Esophagus squamous epithelium (tissue), 4 donors: ENCODE measurements at regions not wholly inside any gene's neighbourhood (a gene's known extent, or its start where the extent isn't known, plus 50 kb on each side); places are given as distances from the start of the nearest gene placed in this dataset.

ENCODE experiments used
- CTCF ChIP-seq, 6 experiments: fragments of 450-650 bp in 4 of 6; fragments of 200-600 bp in 2 of 6; sonication (generic) in 2 of 6; IDR thresholded peaks; one replicate each; pipeline ENCODE4 v1.5.1; 2016 to 2019; ENCODE audit warnings: antibody characterized with exemption in 6 of 6, mild to moderate bottlenecking in 4 of 6, moderate library complexity in 4 of 6
- POLR2A ChIP-seq, 4 donors: fragments of 450-650 bp; IDR thresholded peaks; one replicate each; pipeline ENCODE4 v1.6.1; 2017; ENCODE audit warnings: antibody characterized with exemption in 4 of 4, mild to moderate bottlenecking in 4 of 4, moderate library complexity in 3 of 4

GRCh38 chr15:79218588-79219200 is 63.8 kb upstream of the ANKRD34C start:
- TF ChIP-seq CTCF (IDR thresholded peaks at IDR 0.05), result peak in 1 of 6 experiments; percentile 25
- TF ChIP-seq POLR2A (IDR thresholded peaks at IDR 0.05), result no peak
